ENCODE measurements at regions not wholly inside any gene's neighbourhood (a gene's known extent, or its start where the extent isn't known, plus 50 kb on each side); places are given as distances from the start of the nearest gene placed in this dataset.

DNA sequence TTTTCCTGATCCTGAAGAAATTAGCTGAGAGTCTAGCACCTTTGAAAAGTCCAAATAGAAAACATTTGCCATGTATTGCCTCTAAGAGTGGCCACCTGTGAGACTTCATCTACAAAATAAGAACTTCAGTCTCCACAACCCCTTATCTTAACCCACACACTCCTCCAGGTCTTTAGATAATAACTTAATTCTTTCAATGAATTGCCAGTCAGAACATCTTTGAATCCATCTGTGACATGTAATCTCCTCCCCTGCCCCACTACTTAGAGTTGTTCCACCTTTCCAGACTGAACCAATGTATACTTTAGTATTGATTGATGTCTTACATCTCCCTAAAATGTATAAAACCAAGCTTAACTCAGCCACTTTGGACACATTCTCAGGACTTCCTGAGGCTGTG lies 84.4 kb upstream of the FAM171A1 start:
- H3K4me3 ChIP-seq (ENCODE audit: low read depth, poor library complexity, severe bottlenecking), result no peak overlapping the region
- DNase-seq (ENCODE audit: low spot score in 2 of 2), result no peak
- intact Hi-C loops (cut with DNase I; ENCODE audit: low total_unique reads), result no loop called here
- TF ChIP-seq POLR2A (IDR thresholded peaks at IDR 0.05), result no peak
- TF ChIP-seq, protein P1, sequence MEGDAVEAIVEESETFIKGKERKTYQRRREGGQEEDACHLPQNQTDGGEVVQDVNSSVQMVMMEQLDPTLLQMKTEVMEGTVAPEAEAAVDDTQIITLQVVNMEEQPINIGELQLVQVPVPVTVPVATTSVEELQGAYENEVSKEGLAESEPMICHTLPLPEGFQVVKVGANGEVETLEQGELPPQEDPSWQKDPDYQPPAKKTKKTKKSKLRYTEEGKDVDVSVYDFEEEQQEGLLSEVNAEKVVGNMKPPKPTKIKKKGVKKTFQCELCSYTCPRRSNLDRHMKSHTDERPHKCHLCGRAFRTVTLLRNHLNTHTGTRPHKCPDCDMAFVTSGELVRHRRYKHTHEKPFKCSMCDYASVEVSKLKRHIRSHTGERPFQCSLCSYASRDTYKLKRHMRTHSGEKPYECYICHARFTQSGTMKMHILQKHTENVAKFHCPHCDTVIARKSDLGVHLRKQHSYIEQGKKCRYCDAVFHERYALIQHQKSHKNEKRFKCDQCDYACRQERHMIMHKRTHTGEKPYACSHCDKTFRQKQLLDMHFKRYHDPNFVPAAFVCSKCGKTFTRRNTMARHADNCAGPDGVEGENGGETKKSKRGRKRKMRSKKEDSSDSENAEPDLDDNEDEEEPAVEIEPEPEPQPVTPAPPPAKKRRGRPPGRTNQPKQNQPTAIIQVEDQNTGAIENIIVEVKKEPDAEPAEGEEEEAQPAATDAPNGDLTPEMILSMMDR (IDR thresholded peaks at IDR 0.05), result no peak

DNA sequence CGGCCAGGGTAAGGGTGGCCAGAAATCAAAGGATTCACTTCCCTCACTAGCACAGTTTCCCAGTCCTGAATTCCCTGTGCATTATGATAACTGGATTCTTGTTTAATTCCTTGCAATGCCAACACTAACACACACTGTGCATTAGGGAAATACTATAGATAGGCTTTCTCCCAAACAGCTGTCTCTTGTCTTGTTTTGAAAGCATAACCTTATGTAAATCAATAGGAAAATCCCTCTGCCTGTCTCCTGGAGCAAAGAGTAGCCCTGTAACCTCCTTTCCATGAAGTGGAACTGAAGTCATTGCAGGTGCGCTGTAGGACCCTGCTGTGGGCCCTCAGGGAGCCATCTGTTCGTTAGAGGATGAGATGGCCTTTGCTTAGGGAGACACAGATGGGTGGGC lies 82.8 kb upstream of the FAM171A1 start:
- TF ChIP-seq POLR2A (IDR thresholded peaks at IDR 0.05), result no peak
- TF ChIP-seq, protein P1 (IDR thresholded peaks at IDR 0.05), result no peak
- intact Hi-C loops (cut with DNase I; ENCODE audit: low total_unique reads), result no loop called here
- H3K4me3 ChIP-seq (ENCODE audit: low read depth, poor library complexity, severe bottlenecking), result no peak overlapping the region
- WGBS, 2 donors, result 65 to 80% methylated on average over 3 of the region's 3 CpGs
- DNase-seq (ENCODE audit: low spot score in 2 of 2), result no peak

- 70 to 74% methylated on average over 5 of the region's 5 CpGs for WGBS, 2 donors
- intact Hi-C loops (cut with DNase I; ENCODE audit: low total_unique reads), result no loop called here
- no peak for DNase-seq (ENCODE audit: low spot score in 2 of 2)
- no peak overlapping the region for H3K4me3 ChIP-seq (ENCODE audit: low read depth, poor library complexity, severe bottlenecking)
- TF ChIP-seq, protein P1 (IDR thresholded peaks at IDR 0.05), result no peak
- TF ChIP-seq POLR2A (IDR thresholded peaks at IDR 0.05), result no peak
These were observed 82.4 kb upstream of the FAM171A1 start for GRCh38 chr10:15453457-15453856.

GRCh38 chr10:15452545-15452944 lies 81.5 kb upstream of the FAM171A1 start:
- H3K4me3 ChIP-seq (ENCODE audit: low read depth, poor library complexity, severe bottlenecking), result no peak overlapping the region
- intact Hi-C loops (cut with DNase I; ENCODE audit: low total_unique reads), result no loop called here
- TF ChIP-seq POLR2A (IDR thresholded peaks at IDR 0.05), result no peak
- TF ChIP-seq, protein P1 (IDR thresholded peaks at IDR 0.05), result no peak
- WGBS, 2 donors, result 86 to 88% methylated on average over 5 of the region's 5 CpGs
- DNase-seq (ENCODE audit: low spot score in 2 of 2), result no peak

- no peak for DNase-seq (ENCODE audit: low spot score in 2 of 2)
- WGBS, 2 donors, result 19 to 31% methylated on average over 5 of the region's 5 CpGs
- intact Hi-C loops (cut with DNase I; ENCODE audit: low total_unique reads), result no loop called here
- no peak overlapping the region for H3K4me3 ChIP-seq (ENCODE audit: low read depth, poor library complexity, severe bottlenecking)
- no peak for TF ChIP-seq POLR2A (IDR thresholded peaks at IDR 0.05)
- TF ChIP-seq, protein P1 (IDR thresholded peaks at IDR 0.05), result no peak
These were observed 80.3 kb upstream of the FAM171A1 start for GRCh38 chr10:15451137-15452094.

Measured in lower leg skin (tissue), 4 donors.